Upper lobe of left lung (tissue), 4 donors: ENCODE measurements at regions not wholly inside any gene's neighbourhood (a gene's known extent, or its start where the extent isn't known, plus 50 kb on each side); places are given as distances from the start of the nearest gene placed in this dataset.

Experiments used
- CTCF ChIP-seq, 6 experiments: fragments of 450-650 bp in 4 of 6; fragments of 200-600 bp in 2 of 6; sonication (generic) in 2 of 6; IDR thresholded peaks; one replicate each; pipeline ENCODE4 v1.5.1; 2016 to 2019; ENCODE audit warnings: antibody characterized with exemption in 6 of 6
- POLR2A ChIP-seq, 4 donors: fragments of 450-650 bp; IDR thresholded peaks; one replicate each; pipeline ENCODE4 v1.5.1; 2016 to 2017; ENCODE audit warnings: antibody characterized with exemption in 4 of 4, mild to moderate bottlenecking in 2 of 4

GRCh38 chr20:10940941-10941340 lies 267.1 kb upstream of the JAG1 start:
- no peak for TF ChIP-seq CTCF (IDR thresholded peaks at IDR 0.05)
- TF ChIP-seq POLR2A (IDR thresholded peaks at IDR 0.05): no peak
